ENCODE measurements at regions not wholly inside any gene's neighbourhood (a gene's known extent, or its start where the extent isn't known, plus 50 kb on each side); places are given as distances from the start of the nearest gene placed in this dataset.

DNA sequence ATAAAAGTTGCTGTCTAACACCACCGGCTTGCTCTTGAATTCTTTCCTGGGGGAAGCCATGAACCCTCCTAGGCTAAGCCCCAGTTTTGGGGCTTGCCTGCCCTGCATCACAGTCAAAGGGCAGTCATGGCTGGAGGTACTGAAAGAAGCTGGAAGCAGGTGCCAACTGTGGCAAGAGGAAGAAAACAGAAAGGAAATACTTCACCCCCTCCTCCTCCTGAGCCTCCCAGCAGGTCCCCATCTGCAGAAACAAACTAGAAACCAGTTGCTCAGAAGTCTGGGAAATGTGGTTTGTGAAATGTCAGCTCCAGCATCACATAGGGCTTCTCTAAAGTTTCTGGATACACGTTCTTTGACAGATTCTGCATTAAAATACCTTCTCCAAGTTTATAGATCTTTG is 150.0 kb upstream of the PSMD7 start:
- TF ChIP-seq POLR2A (IDR thresholded peaks at IDR 0.05) = no peak
- TF ChIP-seq CTCF (IDR thresholded peaks at IDR 0.05 in 8 of 11, conservative IDR thresholded peaks at IDR 0.05 in 3 of 11) = no peak
- no peak for TF ChIP-seq POLR2AphosphoS5 (IDR thresholded peaks at IDR 0.05)
- 73 to 85% (median 79%) methylated on average over 2 of the region's 2 CpGs for WGBS, 5 donors
- intact Hi-C loops (cut with DNase I; ENCODE audit: low total_unique reads) = no loop called here

GRCh38 chr16:74143171-74143570 is 153.4 kb upstream of the PSMD7 start:
- Histone ChIP-seq H3K36me3 (no peaks in the 10 kb centered on the region), H3K9me3 (peaks cover 0 to 28% (median 19%) of the 10 kb centered on the region in 8 donors), H3K4me3 (no peak overlapping the region), H3K27me3 (replicated peaks in 1 of 7) (no peaks in the 10 kb centered on the region), H3K27ac (no peak overlapping the region), H3K4me1 (no peaks in the 10 kb centered on the region)
- intact Hi-C loops (cut with DNase I; ENCODE audit: low total_unique reads) = no loop called here
- no peak for DNase-seq
- 68 to 86% (median 81%) methylated on average over 3 of the region's 3 CpGs for WGBS, 5 donors
- TF ChIP-seq CTCF (IDR thresholded peaks at IDR 0.05 in 8 of 11, conservative IDR thresholded peaks at IDR 0.05 in 3 of 11) (no peak), POLR2AphosphoS5 (IDR thresholded peaks at IDR 0.05) (no peak), POLR2A (IDR thresholded peaks at IDR 0.05) (no peak)

More for the DNA sequence above, 150.0 kb upstream of the PSMD7 start:
- no peak for DNase-seq
- H3K27ac ChIP-seq = no peak overlapping the region
- peaks cover 0 to 11% (median 1%) of the 10 kb centered on the region in 8 donors for H3K9me3 ChIP-seq
- H3K36me3 ChIP-seq = no peaks in the 10 kb centered on the region
- H3K4me1 ChIP-seq = no peaks in the 10 kb centered on the region
- H3K27me3 ChIP-seq (replicated peaks in 1 of 7) = peaks cover 0 to 5% (median 0%) of the 10 kb centered on the region in 7 donors
- H3K4me3 ChIP-seq = no peak overlapping the region

GRCh38 chr16:74141015-74141414 is 155.6 kb upstream of the PSMD7 start:
- 77 to 93% (median 88%) methylated on average over 3 of the region's 3 CpGs for WGBS, 5 donors
- Histone ChIP-seq H3K9me3 (peaks cover 0 to 30% (median 19%) of the 10 kb centered on the region in 8 donors), H3K27me3 (replicated peaks in 1 of 7) (no peaks in the 10 kb centered on the region), H3K36me3 (no peaks in the 10 kb centered on the region), H3K4me3 (no peak overlapping the region), H3K27ac (no peak overlapping the region), H3K4me1 (no peaks in the 10 kb centered on the region)
- no peak for DNase-seq
- intact Hi-C loops (cut with DNase I; ENCODE audit: low total_unique reads) = no loop called here
- TF ChIP-seq POLR2A (IDR thresholded peaks at IDR 0.05) (no peak), POLR2AphosphoS5 (IDR thresholded peaks at IDR 0.05) (no peak), CTCF (IDR thresholded peaks at IDR 0.05 in 8 of 11, conservative IDR thresholded peaks at IDR 0.05 in 3 of 11) (no peak)

- H3K4me3 ChIP-seq = no peak overlapping the region
- no peak overlapping the region for H3K27ac ChIP-seq
- intact Hi-C loops (cut with DNase I; ENCODE audit: low total_unique reads) = no loop called here
- no peak for DNase-seq
- TF ChIP-seq CTCF (IDR thresholded peaks at IDR 0.05 in 8 of 11, conservative IDR thresholded peaks at IDR 0.05 in 3 of 11) (no peak), POLR2A (IDR thresholded peaks at IDR 0.05) (no peak), POLR2AphosphoS5 (IDR thresholded peaks at IDR 0.05) (no peak)
- 82 to 95% (median 88%) methylated on average over 3 of the region's 3 CpGs for WGBS, 5 donors
- no peaks in the 10 kb centered on the region for H3K4me1 ChIP-seq
- H3K36me3 ChIP-seq = no peaks in the 10 kb centered on the region
- no peaks in the 10 kb centered on the region for H3K27me3 ChIP-seq (replicated peaks in 1 of 7)
- H3K9me3 ChIP-seq = peaks cover 0 to 30% (median 19%) of the 10 kb centered on the region in 8 donors
These were observed 156.1 kb upstream of the PSMD7 start for GRCh38 chr16:74140557-74140956.

Data from spleen (tissue), 11 donors.